ENCODE measurements at regions not wholly inside any gene's neighbourhood (a gene's known extent, or its start where the extent isn't known, plus 50 kb on each side); places are given as distances from the start of the nearest gene placed in this dataset.

DNA sequence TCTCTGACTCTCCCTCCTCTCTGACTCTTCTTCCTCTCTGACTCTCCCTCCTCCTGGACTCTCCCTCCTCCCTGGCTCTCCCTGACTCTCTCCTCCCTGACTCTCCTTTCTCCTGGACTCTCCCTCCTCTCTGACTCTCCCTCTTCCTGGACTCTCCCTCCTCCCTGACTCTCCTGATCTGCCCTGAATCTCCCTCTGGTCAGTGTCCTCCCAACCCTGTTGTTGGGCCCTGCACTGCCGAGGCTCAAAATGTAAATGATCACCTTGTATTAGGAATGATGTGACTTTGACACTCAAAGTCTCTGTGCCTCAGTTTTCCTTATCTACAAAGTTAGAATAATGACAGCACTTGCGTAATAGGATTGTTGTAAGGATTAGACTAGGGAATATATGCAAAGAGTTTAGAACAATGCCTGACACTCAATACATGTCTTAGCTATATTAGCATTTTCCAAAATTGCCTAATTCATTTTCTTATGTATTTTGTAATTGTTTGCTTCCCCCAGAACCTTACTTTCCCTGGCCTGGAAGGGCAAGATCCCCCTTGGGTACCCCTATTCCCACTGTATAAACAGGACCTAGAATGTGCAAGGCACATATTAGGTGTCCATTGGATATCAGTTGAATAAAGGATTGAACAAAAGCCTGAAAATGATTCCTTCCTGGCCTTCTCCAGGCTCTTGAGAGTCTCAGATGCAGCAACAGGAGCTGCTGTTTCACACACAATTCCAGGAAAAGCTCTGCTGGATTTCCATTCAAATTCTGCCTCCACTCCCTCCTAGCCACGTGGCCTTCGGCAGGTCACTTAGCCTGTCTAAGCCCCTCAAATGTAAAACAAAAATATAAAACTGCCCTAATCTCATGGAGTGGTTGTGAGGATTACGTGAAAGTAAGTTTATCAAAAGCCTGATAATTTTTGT is 170.1 kb downstream of the INHBB start:
- DNase-seq (ENCODE audit: low read depth, low spot score), result no peak

DNA sequence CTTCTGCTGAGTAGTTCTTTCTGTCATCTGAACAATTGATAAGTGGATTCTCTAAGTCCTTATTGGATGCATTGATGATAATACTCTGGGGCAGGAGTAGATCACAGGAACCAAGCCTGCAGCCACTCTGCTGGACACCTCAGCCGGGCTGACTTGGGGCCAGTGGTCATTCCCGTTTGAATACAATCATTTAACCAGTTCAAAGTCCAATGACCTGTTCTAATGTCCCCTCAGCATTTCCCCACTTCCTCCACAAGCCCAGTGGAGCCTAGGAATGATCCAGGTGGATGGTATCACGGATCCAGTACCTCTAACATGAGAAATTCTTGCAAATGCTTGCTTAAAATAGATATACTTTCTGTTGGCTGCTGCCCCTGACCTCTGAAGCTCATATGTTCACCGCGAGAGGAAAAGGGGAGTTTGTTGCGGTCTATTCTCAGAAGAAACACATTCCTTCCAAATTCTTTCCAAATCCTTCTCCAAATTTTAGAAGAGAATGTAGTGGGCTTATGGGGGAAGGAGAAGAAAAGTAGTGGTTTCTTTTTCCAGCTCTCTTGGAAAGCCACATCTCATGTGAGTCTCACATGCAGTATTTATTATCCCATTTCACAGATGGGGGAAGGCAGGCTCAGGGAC is 170.9 kb downstream of the INHBB start:
- DNase-seq (ENCODE audit: low read depth, low spot score), result no peak

DNA sequence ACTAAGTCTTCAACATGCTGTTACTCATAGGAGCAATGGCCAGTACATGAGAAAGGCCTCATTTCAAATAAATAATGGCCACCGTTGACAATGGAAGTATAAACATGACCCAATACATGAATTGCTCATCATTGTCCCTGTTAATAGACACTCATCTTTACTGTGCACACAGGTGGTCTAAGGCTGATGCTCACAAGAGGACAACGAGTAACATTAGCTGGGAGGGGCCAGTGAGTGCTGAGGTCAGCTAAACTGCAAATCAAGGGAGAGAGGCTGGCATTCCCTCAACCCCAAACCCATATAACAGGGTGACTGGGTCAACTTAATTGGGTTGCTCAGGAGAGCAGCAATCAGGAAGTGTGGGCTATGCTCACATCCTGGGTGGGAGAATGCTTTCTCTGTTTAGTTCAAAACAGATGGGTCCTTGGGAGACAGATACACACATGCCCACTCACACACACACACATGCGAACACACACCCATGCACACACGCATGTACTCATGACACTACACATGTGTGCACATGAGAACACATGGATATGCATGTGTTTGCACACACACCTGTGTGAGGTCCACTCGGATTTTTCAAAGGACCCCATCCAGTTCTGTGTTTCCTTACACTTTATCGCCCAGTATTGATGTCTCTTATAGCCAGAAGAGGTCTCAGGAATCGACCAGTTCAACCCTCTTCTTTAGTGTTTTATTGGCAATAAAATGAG is 172.0 kb downstream of the INHBB start:
- DNase-seq (ENCODE audit: low read depth, low spot score), result no peak

DNA sequence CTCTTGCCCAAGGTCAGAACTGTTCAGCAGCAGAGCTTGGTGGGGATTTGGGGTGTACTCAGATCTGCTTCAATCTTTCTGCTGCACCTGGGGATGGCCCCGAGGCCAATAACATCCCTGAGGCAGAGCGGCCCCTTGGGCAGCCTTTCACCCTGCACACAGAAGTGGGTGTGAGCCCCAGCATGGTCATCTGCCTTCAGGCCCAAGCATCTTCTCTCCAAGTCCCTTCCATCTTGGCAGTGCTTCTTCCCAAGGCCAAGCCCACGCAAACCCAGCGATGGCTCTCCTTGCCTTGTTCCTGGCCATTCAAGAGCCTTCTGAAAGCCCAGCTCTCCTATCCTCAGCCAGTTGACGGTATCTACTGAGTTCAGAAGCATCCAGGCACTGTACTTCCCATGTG is 172.9 kb downstream of the INHBB start:
- no peak for DNase-seq (ENCODE audit: low read depth, low spot score)

DNA sequence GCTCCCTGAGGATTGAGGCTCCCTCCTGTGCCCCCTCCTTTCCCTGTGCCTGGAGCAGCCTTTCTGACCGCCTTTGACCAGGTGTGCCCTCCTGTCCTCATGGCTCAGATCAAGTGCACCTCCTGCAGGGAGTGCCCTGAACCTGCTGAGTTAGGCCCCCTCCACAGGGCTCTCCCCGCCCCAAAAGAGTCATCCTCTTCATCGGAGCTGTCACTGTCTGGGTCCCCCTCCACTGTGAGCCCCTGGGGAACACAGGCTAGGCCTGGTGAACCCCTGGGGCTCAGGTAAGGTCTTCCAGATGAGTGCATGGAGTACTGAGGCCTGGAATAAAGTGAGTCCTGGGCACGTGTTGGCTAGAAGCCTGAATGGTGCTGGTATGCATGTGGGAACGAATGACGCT is 173.5 kb downstream of the INHBB start:
- DNase-seq (ENCODE audit: low read depth, low spot score), result no peak

DNA sequence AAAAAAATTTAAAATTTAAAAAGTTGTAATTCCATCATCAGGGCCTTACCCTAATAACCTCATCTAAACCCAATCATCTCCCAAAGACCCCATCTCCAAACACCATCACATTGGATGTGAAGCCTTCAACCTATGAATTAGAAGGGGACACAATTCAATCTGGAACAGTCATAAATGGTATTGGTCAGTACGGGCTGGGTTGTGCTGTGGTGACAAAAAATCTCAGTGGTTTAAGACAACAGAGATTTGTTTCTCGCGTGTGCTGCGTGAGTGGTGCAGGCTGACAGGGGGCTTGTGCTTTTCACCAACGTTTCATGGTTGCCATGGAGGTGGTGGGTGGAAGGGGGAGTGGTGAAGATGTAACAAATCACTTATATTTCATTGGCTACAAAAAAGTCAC is 174.5 kb downstream of the INHBB start:
- DNase-seq (ENCODE audit: low read depth, low spot score), result no peak

DNA sequence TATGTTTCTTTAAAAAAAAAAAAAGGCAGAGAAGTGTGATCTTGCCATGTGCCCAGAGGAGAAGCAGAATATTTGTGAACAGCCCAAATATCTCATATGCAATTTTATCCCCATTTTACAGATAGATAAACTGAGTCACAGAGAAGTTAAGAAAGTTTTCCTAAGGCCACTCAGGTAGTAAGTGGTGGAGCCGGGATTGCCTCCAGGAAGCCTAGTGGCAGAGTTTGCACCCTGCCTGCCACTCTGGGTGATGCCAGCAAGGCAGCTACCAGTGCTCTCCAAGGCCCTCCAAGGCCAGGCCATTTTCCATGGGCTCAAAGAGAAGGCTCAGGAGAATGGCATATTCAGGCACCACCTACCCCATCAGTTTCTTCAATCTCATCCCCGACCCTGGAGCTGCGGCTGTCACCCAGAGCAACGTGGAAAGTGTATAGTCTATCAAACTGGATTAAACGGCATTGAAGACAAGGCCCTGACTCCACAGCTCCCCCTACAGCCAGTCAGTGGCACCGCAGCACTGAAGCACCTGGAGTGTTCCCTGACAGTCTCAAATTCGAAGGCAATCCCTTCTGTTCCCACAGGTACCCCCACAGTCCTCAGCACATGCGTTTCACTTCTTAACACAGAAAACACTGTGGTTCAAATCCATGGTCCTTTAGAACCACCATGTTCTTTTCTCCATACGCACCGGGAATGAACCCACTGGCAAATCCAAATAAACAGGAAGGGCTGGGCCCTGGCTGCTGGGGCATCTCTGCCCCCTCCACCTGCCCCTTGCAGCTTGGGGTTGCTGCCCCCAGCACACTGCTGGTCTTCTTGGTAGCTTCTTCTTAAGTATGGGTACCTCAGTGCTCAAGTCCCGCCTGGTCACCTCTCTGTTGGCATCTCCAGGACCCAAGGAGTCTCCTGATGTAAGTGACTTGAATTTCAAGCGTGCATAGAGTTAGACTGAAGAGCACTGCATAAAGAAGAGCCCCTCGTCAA is 175.3 kb downstream of the INHBB start:
- DNase-seq (ENCODE audit: low read depth, low spot score), result no peak

DNA sequence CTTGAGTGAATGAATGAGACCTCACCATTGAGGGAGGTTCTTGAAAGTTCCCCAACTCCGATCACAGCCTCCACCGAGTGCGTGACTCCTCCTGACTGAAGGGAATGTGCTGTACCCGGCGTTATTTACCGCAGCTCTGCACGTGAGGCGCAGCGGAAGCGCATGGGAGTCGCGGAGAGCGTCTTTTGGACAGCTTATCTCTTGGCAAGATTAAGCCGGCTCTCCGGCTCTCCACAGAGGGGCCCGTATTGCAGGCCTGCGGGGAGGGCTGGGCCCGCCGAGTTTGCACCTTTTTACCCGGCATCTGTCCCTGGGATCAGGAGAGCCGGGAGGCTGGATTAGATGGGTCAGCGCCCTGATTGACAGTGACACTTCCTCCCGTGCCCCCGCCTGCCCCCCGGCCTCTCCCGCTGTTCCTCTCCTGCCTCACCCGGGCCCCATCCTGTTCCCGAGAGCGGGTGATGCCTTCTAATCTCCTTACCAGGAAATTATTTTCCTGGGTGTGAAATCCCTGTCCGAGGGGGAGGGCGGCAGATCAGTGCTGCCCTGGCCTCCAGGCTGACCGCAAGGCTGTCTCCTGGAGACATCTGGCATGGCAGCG is 176.3 kb downstream of the INHBB start:
- no peak for DNase-seq (ENCODE audit: low read depth, low spot score)

DNA sequence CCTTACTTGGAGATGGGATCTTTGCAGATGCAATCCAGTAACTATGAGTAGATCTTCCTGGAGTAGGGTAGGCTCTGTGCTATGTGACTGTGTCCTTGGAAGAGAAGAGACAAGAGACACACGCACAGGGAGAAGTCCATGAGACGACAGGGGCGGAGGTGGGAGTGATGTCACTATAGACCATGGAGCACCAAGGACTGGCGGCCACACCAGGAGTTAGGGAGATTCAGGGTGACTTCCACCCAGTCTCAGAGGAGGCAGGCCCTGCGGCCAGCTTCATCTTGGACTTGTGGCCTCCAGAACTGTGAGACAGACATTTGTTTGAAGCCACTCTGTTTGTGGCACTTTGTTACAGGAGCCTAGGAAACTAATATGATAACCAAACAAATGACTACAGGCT is 177.8 kb downstream of the INHBB start:
- DNase-seq (ENCODE audit: low read depth, low spot score), result no peak

DNA sequence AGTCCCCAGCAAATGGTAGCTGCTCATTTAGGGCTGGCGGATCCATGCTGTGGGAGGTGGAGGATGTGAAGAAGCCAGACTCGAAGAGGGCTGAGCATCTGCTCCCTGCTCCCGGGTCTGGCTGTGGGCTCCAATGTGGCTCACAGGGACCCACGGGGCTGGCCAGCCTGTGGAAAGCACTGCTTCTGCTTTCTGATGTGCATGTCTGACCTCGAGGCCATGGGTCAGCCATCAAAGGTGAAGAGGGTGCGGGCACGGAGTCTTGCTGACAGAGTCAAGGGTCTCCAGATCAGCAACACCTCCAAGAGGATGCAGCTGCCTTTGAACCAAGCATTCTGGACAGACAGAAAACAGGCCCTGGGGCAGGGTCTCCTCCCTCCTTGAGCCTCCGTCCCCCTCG is 178.2 kb downstream of the INHBB start:
- DNase-seq (ENCODE audit: low read depth, low spot score), result no peak

DNA sequence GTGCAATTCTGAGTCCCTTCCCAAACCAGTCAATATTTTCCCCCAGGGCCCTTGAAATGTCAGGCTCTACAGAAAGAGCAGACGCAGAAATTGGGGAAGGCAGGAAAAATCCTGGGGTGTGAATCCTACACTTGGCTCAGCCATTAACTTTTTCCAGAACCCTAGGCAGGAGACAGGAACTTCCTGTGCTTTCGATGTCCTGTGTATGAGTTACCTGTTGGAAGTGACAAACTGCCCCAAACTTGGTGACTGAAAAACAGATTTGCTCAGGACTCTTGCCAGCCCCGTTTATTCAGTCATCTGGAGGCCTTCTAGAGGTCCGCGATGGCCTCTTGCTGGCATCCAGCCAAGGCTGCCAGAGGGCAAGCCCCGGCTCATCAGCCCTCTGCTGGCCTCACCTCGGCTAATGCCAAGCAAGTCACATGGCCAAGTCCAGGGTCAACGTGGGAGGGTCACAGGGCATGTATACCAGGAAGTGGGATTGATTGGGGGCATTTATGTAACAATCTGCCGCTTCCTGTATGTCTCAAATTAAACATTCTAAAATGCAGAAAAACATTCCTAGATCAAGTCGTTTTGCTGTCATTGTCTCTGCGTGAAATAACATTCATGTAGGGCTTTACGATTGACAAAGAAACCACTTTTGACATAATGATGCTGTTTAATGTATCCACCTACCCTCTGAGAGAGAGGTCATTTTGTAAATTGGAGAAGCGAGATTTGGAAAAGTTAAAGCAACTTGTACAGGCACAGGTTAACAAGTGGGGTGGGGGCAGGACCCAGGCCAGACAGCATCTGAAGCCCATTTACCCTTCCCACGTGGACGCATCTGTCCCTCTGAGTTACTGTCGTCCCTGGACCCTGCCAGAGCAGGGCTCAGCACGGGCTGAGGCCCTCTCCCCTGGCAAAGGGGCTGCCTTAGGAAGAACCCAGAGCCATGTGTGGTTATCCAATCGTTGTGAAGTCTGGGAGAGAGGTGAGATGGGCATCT is 179.4 kb downstream of the INHBB start:
- no peak for DNase-seq (ENCODE audit: low read depth, low spot score)

DNA sequence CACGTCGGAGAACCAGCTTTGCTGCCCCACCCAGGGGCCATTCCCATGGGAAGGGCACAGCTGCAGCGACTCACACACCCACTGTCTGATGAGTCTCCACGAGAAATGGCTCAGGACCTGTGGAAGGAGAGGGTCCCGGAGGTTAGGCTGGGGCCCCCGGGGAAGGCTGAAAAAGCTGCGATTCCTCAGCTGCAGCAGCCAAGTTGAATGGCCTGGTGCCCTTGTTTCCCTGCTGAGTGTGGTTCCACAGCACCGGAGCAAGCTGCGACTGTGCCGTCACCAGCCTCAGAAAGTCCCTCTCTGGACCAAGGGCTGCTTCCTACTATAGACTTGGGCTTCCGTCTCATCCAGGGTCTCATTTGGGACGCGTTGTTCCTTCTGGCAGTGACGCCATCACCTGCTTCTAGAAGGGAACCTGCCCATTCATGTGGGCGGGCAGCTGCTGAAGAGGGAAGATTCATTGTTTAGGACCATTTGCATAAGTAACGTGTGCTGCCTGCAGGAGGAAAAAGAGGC is 180.2 kb downstream of the INHBB start:
- DNase-seq (ENCODE audit: low read depth, low spot score), result no peak

DNA sequence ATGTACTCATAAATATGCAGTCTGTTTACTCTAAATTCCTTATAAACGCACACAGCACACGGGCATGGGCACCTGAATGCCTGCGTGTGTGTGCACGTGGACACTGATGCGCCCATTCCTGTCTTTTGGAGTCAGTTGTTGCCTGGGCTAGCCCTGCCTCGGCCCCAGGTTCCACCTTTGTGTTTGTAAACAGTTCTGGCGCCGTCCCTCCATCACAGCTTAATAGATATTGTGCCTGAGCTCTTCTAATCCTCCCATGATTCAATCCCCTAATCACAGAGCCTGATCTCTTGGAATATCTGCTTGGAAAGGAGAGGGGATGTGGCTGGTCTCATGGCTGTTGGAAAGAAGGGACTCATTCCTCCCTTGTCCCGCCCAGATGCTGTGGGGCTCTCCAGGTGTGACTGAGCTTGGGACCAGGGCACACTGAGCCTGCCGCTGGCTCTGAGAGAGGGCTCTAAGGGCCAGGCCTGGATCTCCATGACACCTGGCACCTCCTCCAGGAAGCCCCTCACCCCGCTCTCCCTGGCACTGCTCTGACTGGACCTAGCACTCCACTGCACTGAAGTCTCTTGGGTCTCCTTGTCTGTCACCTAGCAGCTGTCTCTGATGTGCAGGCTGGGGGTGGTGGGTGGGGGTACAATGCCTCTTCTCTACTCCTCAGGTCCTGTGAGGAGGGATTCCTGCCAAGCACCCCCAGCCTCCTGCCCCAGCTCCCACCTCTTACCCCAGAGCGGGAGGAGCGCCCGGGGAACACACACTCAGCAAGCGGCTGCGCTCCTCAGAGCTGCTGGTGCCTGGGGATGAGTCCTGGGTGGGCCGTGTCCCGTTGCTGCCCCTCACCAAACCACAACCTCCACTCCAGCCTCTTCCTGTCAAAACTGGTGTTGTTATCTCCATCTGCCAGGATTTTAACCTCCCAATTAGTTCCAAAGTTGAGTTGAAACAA is 181.3 kb downstream of the INHBB start:
- no peak for DNase-seq (ENCODE audit: low read depth, low spot score)

DNA sequence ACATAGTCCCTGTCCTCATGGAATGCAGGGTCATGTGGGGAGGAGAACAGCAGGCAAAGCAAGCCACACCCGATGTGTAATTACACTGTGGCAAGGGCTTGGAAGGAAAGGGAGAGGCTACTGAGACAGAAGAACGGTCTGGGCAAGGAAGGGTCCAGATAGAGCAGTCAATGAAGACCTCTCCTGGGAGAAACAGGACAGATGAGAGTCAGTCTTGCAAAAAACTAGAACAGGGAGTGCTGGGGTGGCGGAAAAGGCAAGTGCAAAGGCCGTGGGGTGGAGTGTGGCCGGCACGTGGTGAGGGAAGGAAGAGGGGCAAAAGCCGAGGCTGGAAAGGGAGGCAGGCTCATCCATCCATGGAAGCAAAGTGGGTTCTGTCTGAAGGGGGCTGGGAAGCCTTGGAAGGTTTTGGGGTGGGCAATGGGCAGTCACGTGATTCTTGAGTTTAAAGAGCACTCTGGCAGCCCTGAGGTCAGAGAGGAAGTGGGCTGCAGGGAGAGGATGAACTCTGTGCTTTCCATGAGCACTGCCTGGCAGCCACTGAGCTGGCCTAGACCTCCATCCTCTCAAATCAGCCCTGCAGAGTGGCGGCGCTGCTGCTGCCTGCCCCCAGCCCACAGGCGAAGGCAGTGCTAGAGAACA is 182.2 kb downstream of the INHBB start:
- no peak for DNase-seq (ENCODE audit: low read depth, low spot score)

DNA sequence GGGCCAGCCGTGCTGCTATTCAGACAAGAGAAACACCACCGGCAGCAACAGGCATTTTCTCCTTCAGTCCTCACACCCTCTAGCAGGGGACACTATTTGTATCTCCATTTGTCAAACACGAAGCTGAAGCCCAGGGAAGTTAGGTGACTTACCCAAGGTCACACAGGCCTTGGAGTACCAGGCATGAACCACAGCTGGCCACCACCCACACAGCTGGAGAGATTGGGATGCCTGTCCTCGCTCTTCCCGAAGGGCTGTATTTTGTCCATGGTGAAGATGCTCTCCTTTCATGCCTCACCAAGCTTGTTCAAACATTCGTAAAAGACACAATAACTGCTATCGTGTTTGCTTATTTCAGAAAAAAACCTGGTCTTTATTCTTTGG is 182.7 kb downstream of the INHBB start:
- DNase-seq (ENCODE audit: low read depth, low spot score), result no peak

DNA sequence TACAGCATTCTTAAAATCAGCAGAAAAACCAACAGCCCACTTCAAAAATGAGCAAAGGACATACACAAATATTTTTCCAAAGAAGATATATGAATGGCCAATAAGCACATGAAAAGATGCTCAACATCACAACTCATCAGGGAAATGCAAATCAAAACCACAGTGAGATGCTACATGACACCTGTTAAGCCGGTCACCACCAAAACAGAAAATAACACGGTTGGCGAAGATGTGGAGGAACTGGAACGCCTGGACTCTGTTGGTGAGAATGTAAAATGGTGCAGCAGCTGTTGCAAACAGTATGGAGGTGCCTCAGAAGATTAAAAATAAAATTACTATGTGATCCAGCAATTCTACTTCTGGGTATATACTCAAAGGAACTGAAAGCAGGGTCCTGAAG is 184.8 kb downstream of the INHBB start:
- no peak for DNase-seq (ENCODE audit: low read depth, low spot score)

DNA sequence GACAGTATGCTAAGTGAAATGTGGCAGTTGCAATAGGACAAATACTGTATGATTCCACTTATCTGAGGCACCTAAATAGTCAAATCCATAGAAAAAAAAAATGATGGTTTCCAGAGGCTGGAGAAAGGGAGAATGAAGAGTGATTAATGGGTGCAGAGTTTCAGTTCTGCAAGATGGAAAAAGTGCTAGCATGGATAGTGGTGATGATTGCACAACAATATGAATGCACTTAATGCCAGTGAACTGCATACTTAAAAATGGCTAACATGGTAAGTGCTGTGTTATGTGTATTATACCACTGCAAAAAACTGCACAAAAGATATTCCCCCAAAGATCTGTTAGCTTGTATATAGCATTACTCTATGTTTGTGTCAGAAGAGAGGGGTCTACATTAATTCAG is 185.4 kb downstream of the INHBB start:
- no peak for DNase-seq (ENCODE audit: low read depth, low spot score)
